ENCODE measurements at regions not wholly inside any gene's neighbourhood (a gene's known extent, or its start where the extent isn't known, plus 50 kb on each side); places are given as distances from the start of the nearest gene placed in this dataset.

DNA sequence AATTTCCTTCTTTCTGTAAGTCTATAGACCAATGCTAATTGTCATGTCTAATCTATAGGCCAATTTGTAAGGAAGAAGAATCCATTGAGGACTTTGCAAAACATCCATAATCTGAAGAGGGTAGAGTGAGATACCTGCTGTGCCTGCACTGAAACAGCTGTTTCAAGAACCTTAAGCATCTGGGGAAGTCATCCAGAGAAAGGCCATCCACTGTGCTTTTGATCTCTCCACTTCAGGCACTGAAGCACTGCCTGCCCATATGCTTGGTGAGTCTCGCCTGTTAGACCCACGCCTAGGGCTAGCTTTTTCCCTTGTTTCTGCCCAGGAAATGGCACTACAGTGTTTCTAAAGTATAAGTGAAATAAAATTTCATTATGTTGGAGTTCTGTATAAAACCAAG, 921.8 kb upstream of the EPHA7 start:
- no peak for TF ChIP-seq POLR2A (IDR thresholded peaks at IDR 0.05)
- TF ChIP-seq, protein P1, sequence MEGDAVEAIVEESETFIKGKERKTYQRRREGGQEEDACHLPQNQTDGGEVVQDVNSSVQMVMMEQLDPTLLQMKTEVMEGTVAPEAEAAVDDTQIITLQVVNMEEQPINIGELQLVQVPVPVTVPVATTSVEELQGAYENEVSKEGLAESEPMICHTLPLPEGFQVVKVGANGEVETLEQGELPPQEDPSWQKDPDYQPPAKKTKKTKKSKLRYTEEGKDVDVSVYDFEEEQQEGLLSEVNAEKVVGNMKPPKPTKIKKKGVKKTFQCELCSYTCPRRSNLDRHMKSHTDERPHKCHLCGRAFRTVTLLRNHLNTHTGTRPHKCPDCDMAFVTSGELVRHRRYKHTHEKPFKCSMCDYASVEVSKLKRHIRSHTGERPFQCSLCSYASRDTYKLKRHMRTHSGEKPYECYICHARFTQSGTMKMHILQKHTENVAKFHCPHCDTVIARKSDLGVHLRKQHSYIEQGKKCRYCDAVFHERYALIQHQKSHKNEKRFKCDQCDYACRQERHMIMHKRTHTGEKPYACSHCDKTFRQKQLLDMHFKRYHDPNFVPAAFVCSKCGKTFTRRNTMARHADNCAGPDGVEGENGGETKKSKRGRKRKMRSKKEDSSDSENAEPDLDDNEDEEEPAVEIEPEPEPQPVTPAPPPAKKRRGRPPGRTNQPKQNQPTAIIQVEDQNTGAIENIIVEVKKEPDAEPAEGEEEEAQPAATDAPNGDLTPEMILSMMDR (IDR thresholded peaks at IDR 0.05), result no peak
